Uterus (tissue), 3 donors: ENCODE measurements at regions not wholly inside any gene's neighbourhood (a gene's known extent, or its start where the extent isn't known, plus 50 kb on each side); places are given as distances from the start of the nearest gene placed in this dataset.

Experiments used
- DNase-seq, 2 donors: peaks; one replicate each; pipeline ENCODE4 v3.0.0-alpha.2; 2019 to 2020
- H3K27ac ChIP-seq, 2 donors: fragments of 200-600 bp; sonication (generic); 1 replicate in 1 of 2; 2 replicates in 1 of 2; pipeline ENCODE4 v1.5.1; 2016 to 2018
- H3K27me3 ChIP-seq, 2 donors: fragments of 200-600 bp; sonication (generic); one replicate each; pipeline ENCODE4 v1.5.1; 2018 to 2019; ENCODE audit warnings: control low read depth in 1 of 2
- H3K36me3 ChIP-seq, 2 donors: fragments of 200-600 bp; sonication (generic); one replicate each; pipeline ENCODE4 v1.5.1; 2019; ENCODE audit warnings: control low read depth in 1 of 2
- H3K4me1 ChIP-seq, 2 donors: fragments of 200-600 bp; sonication (generic); one replicate each; pipeline ENCODE4 v1.5.1; 2018 to 2019; ENCODE audit warnings: control low read depth in 1 of 2
- H3K4me3 ChIP-seq, 2 donors: fragments of 200-600 bp; sonication (generic); 1 replicate in 1 of 2; 2 replicates in 1 of 2; pipeline ENCODE4 v1.5.1; 2018 to 2019; ENCODE audit warnings: mild to moderate bottlenecking in 1 of 2
- H3K9me3 ChIP-seq, 2 donors: fragments of 200-600 bp; sonication (generic); one replicate each; pipeline ENCODE4 v1.5.1; 2019; ENCODE audit warnings: control low read depth in 1 of 2
- POLR2A ChIP-seq, 2 donors: fragments of 450-650 bp; IDR thresholded peaks; one replicate each; pipeline ENCODE4 v1.6.1; 2016; ENCODE audit warnings: antibody characterized with exemption in 2 of 2, mild to moderate bottlenecking in 1 of 2, moderate library complexity in 1 of 2
- intact Hi-C: fragments of 100-400 bp; cut with DNase I; formaldehyde crosslinking; loops from one replicate; pipeline ENCODE4 v1.15.1; 2023; ENCODE audit warnings: low total_unique reads
- TF ChIP-seq, protein P1 (sequence below), 4 experiments: fragments of 200-600 bp in 2 of 4; fragments of 450-650 bp in 2 of 4; sonication (generic) in 2 of 4; IDR thresholded peaks; one replicate each; pipeline ENCODE4 v1.5.1; 2016 to 2019; ENCODE audit warnings: antibody characterized with exemption in 4 of 4, mild to moderate bottlenecking in 2 of 4, moderate library complexity in 1 of 4
- donor health status: DM: yes; HTN: yes; CAD: no.

DNA sequence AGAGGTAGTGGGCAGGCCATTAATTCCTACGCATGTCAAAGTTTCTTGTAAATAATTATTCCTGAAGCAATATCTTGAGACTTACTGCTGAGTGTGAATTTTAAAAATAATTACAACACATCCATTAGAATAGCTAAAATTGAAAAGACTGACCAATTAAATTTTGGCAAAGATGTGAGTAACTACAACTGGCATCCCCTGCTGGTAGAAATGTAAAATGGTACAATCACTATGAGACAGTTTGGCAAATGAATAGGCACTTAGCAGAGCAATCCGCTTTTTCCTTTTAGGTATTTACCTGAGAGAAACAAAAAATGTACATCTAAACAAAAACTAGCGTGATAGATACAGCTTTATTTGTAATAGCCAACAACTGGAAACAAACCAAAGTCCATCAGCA is 798.9 kb downstream of the BRINP3 start:
- H3K4me1 ChIP-seq, result no peaks in the 10 kb centered on the region
- H3K27ac ChIP-seq, result no peak overlapping the region
- H3K36me3 ChIP-seq, result no peaks in the 10 kb centered on the region
- intact Hi-C loops, result no loop called here
- DNase-seq, result no peak
- H3K27me3 ChIP-seq, result no peaks in the 10 kb centered on the region
- H3K4me3 ChIP-seq, result no peak overlapping the region
- no peaks in the 10 kb centered on the region for H3K9me3 ChIP-seq
- no peak for TF ChIP-seq POLR2A (IDR thresholded peaks at IDR 0.05)
- TF ChIP-seq, protein P1, sequence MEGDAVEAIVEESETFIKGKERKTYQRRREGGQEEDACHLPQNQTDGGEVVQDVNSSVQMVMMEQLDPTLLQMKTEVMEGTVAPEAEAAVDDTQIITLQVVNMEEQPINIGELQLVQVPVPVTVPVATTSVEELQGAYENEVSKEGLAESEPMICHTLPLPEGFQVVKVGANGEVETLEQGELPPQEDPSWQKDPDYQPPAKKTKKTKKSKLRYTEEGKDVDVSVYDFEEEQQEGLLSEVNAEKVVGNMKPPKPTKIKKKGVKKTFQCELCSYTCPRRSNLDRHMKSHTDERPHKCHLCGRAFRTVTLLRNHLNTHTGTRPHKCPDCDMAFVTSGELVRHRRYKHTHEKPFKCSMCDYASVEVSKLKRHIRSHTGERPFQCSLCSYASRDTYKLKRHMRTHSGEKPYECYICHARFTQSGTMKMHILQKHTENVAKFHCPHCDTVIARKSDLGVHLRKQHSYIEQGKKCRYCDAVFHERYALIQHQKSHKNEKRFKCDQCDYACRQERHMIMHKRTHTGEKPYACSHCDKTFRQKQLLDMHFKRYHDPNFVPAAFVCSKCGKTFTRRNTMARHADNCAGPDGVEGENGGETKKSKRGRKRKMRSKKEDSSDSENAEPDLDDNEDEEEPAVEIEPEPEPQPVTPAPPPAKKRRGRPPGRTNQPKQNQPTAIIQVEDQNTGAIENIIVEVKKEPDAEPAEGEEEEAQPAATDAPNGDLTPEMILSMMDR (IDR thresholded peaks at IDR 0.05), result no peak

DNA sequence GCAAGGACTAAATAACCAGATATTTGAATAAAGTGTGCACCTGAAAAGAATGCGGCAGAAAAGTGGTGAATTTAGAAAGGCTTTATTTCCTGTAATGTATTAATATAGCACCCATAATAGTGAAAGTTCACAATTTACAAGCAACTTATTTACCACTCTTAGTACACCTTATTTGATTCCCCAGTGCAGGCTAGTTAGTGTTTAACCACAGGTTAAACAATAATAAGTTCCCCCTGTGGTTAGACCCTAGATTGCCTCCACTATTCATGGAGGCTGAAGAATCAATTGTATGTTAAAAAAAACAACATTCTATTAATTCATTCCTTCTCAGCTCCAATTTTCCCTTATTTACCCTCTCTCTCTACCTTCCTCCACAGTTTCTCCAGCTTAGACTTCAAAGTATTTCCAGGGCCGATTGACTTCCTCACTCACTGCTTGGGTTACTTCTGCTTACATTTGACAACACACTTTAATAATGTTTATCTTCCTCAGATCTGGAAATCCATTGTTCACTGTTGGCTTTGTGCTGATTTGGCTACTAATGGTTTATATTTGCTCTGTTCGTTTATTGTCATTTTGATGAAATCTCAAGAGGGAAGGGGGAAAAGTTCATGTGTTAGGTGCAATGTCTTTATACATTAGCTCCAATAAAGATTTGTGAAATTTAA is 796.3 kb downstream of the BRINP3 start:
- H3K9me3 ChIP-seq, result no peaks in the 10 kb centered on the region
- H3K27ac ChIP-seq, result no peak overlapping the region
- intact Hi-C loops, result no loop called here
- no peak overlapping the region for H3K4me3 ChIP-seq
- no peaks in the 10 kb centered on the region for H3K27me3 ChIP-seq
- H3K4me1 ChIP-seq, result no peaks in the 10 kb centered on the region
- DNase-seq, result no peak
- TF ChIP-seq, protein P1 (IDR thresholded peaks at IDR 0.05), result no peak
- TF ChIP-seq POLR2A (IDR thresholded peaks at IDR 0.05), result no peak
- no peaks in the 10 kb centered on the region for H3K36me3 ChIP-seq

DNA sequence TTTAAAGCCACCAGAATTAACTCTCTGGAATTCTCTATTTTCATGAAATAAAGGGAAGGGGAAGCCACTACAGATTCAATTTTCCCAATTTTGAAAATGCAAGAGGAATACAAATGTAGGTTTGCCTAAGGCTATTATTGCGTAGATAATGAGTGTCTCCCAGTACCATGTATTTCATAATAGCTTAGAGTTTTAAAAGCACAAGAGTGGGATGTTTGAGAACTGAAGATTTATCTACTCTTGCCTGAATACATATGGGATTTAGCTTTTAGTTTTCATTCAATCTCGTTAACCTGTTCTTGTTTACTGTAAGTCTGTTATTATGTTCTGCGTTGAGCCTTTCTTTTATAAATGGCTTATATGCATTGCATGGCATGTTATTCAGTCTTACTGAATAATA is 795.1 kb downstream of the BRINP3 start:
- DNase-seq, result no peak
- no peaks in the 10 kb centered on the region for H3K27me3 ChIP-seq
- H3K4me3 ChIP-seq, result no peak overlapping the region
- intact Hi-C loops, result no loop called here
- no peaks in the 10 kb centered on the region for H3K9me3 ChIP-seq
- no peaks in the 10 kb centered on the region for H3K36me3 ChIP-seq
- no peak overlapping the region for H3K27ac ChIP-seq
- no peaks in the 10 kb centered on the region for H3K4me1 ChIP-seq
- TF ChIP-seq, protein P1 (IDR thresholded peaks at IDR 0.05), result no peak
- no peak for TF ChIP-seq POLR2A (IDR thresholded peaks at IDR 0.05)

DNA sequence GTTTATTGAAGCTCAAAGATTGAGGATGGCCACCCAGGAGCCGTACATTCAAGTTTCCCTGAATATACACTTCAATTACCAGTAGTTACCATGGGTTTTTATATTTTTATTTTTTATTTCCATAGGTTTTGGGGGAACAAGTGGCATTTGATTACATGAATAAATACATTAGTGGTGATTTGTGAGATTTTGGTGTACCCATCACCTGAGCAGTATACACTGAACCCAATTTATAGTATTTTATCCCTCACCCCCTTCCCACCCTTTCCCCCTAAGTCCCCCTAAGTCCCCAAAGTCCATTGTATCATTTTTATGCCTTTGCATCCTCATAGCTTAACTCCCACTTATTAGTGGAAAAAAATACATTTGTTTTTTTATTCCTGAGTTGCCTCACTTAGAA is 791.4 kb downstream of the BRINP3 start:
- Histone ChIP-seq H3K36me3 (no peaks in the 10 kb centered on the region), H3K27ac (no peak overlapping the region), H3K9me3 (no peaks in the 10 kb centered on the region), H3K4me1 (no peaks in the 10 kb centered on the region), H3K27me3 (no peaks in the 10 kb centered on the region), H3K4me3 (no peak overlapping the region)
- intact Hi-C loops, result no loop called here
- DNase-seq, result no peak
- TF ChIP-seq, protein P1 (IDR thresholded peaks at IDR 0.05), result no peak
- no peak for TF ChIP-seq POLR2A (IDR thresholded peaks at IDR 0.05)

DNA sequence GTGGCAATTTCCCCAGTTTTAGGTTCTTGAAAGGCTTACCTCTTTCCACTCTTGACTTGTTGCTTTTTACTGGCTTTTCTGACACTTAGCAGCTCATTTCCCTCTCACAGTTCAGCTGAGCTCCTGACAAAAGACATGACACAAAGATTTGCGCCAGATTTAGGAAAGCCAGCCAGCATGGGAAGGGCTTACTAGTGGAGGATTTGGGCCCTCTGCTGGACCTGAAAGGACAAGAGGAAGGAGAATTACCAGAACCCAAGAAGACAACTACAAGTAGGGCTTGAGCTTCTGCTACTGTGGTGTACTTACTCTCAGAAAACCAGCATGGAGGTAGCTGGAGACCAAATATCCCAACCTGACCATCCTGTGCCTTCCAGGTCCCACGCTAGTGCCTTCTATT is 784.5 kb downstream of the BRINP3 start:
- intact Hi-C loops, result no loop called here
- H3K9me3 ChIP-seq, result no peaks in the 10 kb centered on the region

More for the DNA sequence above, 784.5 kb downstream of the BRINP3 start:
- Histone ChIP-seq H3K4me3 (no peak overlapping the region), H3K27me3 (no peaks in the 10 kb centered on the region), H3K27ac (no peak overlapping the region), H3K4me1 (no peaks in the 10 kb centered on the region), H3K36me3 (no peaks in the 10 kb centered on the region)
- TF ChIP-seq, protein P1 (IDR thresholded peaks at IDR 0.05), result no peak
- no peak for TF ChIP-seq POLR2A (IDR thresholded peaks at IDR 0.05)
- no peak for DNase-seq
